ENCODE measurements at regions not wholly inside any gene's neighbourhood (a gene's known extent, or its start where the extent isn't known, plus 50 kb on each side); places are given as distances from the start of the nearest gene placed in this dataset.

- in situ Hi-C loops (cut with MboI; ENCODE audit: low sequenced_read_pairs) = no loop called here
- Histone ChIP-seq H3K4me1 (peaks cover 6% of the 10 kb centered on the region), H3K27me3 (ENCODE audit: low read depth) (no peaks in the 10 kb centered on the region), H3K4me3 (no peak overlapping the region), H3K9me3 (no peaks in the 10 kb centered on the region; the same call in 1 of the 2 replicates), H3K36me3 (replicated peaks) (no peaks in the 10 kb centered on the region)
- no peak for DNase-seq (ENCODE audit: low spot score in 2 of 2)
These were observed 244.8 kb downstream of the ACTR3B start for GRCh38 chr7:153004341-153004740.

- Histone ChIP-seq H3K4me3 (no peak overlapping the region), H3K36me3 (replicated peaks) (no peaks in the 10 kb centered on the region), H3K9me3 (no peaks in the 10 kb centered on the region; the same call in 1 of the 2 replicates), H3K27me3 (ENCODE audit: low read depth) (no peaks in the 10 kb centered on the region), H3K4me1 (peaks cover 6% of the 10 kb centered on the region)
- in situ Hi-C loops (cut with MboI; ENCODE audit: low sequenced_read_pairs) = no loop called here
- DNase-seq (ENCODE audit: low spot score in 2 of 2) = no peak
These were observed 246.3 kb downstream of the ACTR3B start for GRCh38 chr7:153005750-153006435.

DNA sequence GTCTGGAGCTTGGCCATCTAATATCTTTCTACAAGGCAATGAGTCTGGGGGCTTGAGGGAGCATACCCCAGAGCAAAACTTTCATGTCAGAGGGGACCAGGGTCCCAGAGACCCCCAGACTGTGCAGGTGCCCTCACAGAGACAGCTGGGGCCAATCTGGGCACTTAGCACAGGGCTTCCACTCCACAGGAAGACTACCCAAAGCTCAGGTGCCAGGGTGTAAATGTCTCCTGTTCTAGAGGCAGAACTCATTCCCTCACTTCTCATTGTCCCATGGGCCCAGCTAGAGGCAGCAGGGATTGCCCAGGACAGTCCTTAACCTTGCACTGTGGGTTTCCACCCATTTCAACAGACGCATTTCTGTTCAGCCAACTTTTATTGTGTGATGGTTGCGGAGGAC lies 246.9 kb downstream of the ACTR3B start:
- no peak for DNase-seq (ENCODE audit: low spot score in 2 of 2)
- Histone ChIP-seq H3K9me3 (no peaks in the 10 kb centered on the region; the same call in 1 of the 2 replicates), H3K36me3 (replicated peaks) (no peaks in the 10 kb centered on the region), H3K27me3 (ENCODE audit: low read depth) (no peaks in the 10 kb centered on the region), H3K4me1 (peaks cover 6% of the 10 kb centered on the region), H3K4me3 (no peak overlapping the region)
- in situ Hi-C loops (cut with MboI; ENCODE audit: low sequenced_read_pairs) = no loop called here

GRCh38 chr7:153006911-153007310 lies 247.4 kb downstream of the ACTR3B start:
- DNase-seq (ENCODE audit: low spot score in 2 of 2) = no peak
- H3K9me3 ChIP-seq = no peaks in the 10 kb centered on the region
- H3K36me3 ChIP-seq (replicated peaks) = no peaks in the 10 kb centered on the region
- in situ Hi-C loops (cut with MboI; ENCODE audit: low sequenced_read_pairs) = no loop called here
- no peaks in the 10 kb centered on the region for H3K27me3 ChIP-seq (ENCODE audit: low read depth)
- no peak overlapping the region for H3K4me3 ChIP-seq
- peaks cover 6% of the 10 kb centered on the region for H3K4me1 ChIP-seq

GRCh38 chr7:153010416-153010815 lies 250.9 kb downstream of the ACTR3B start:
- no peak overlapping the region for H3K4me3 ChIP-seq
- no peaks in the 10 kb centered on the region for H3K9me3 ChIP-seq
- H3K36me3 ChIP-seq (replicated peaks) = no peaks in the 10 kb centered on the region
- peaks cover 6% of the 10 kb centered on the region for H3K4me1 ChIP-seq
- no peaks in the 10 kb centered on the region for H3K27me3 ChIP-seq (ENCODE audit: low read depth)
- in situ Hi-C loops (cut with MboI; ENCODE audit: low sequenced_read_pairs) = no loop called here
- no peak for DNase-seq (ENCODE audit: low spot score in 2 of 2)

DNA sequence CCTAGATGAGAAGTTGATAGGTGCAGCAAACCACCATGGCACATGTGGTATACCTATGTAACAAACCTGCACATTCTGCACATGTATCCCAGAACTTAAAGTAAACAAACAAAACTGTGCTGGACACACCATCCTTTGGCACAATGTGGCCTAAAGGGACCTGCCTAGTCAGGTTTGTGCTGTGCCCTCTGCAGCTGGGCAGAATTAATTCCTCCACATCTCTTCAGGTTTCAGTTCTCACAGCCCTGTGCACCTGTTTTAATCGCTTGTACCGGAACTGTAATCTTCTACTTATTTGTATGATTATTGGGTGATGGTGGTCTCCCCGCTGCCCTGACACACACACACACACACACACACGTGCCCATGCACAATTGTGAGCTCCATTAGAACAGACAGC lies 252.7 kb downstream of the ACTR3B start:
- DNase-seq (ENCODE audit: low spot score in 2 of 2) = no peak
- H3K27me3 ChIP-seq (ENCODE audit: low read depth) = no peaks in the 10 kb centered on the region
- H3K4me1 ChIP-seq = no peaks in the 10 kb centered on the region
- in situ Hi-C loops (cut with MboI; ENCODE audit: low sequenced_read_pairs) = no loop called here
- no peaks in the 10 kb centered on the region for H3K36me3 ChIP-seq (replicated peaks)
- no peak overlapping the region for H3K4me3 ChIP-seq
- no peaks in the 10 kb centered on the region for H3K9me3 ChIP-seq

- H3K9me3 ChIP-seq = no peaks in the 10 kb centered on the region
- H3K4me3 ChIP-seq = no peak overlapping the region
- DNase-seq (ENCODE audit: low spot score in 2 of 2) = no peak
- in situ Hi-C loops (cut with MboI; ENCODE audit: low sequenced_read_pairs) = no loop called here
- no peaks in the 10 kb centered on the region for H3K36me3 ChIP-seq (replicated peaks)
- no peaks in the 10 kb centered on the region for H3K27me3 ChIP-seq (ENCODE audit: low read depth)
- H3K4me1 ChIP-seq = no peaks in the 10 kb centered on the region
These were observed 257.7 kb downstream of the ACTR3B start for GRCh38 chr7:153017223-153017622.

- no peak overlapping the region for H3K4me3 ChIP-seq
- no peaks in the 10 kb centered on the region for H3K36me3 ChIP-seq (replicated peaks)
- no peak for DNase-seq (ENCODE audit: low spot score in 2 of 2)
- H3K27me3 ChIP-seq (ENCODE audit: low read depth) = no peaks in the 10 kb centered on the region
- in situ Hi-C loops (cut with MboI; ENCODE audit: low sequenced_read_pairs) = no loop called here
- no peaks in the 10 kb centered on the region for H3K9me3 ChIP-seq
- H3K4me1 ChIP-seq = no peaks in the 10 kb centered on the region
These were observed 262.0 kb downstream of the ACTR3B start for GRCh38 chr7:153021542-153021941.

DNA sequence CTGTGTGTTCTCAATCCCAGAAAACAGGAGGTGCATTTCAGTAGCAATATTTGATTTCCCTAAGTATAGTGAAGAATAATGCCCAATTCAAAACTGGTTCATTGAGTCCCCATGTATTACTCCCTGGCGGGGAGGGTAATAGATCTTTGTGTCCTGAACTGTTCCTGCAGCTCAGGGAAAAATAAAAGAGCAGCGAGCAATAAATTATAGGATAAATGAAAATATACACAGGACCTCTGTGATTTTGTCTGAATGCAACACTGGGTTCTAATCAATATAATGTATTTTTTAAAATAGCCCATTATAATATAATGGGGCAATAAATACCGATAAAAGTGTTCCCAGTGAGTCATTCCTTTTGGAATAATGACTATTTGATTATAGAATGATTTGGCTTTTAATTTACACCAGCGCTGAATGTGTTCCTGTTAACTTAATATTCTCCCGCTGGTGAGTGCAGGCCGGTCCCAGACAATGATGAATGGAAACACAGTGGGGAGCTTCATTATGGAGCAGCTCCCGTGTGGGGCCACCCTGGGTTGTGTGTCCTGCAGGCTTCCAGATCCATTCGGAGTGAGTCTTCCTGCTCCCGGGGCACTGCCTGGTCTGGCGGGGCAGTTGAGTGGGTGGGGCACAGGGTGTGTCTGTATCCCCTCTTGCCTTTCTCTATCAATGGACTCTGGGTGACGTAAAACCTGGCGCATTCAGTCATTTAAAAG lies 263.1 kb downstream of the ACTR3B start:
- in situ Hi-C loops (cut with MboI; ENCODE audit: low sequenced_read_pairs) = no loop called here
- Histone ChIP-seq H3K4me3 (no peak overlapping the region), H3K27me3 (ENCODE audit: low read depth) (no peaks in the 10 kb centered on the region), H3K9me3 (no peaks in the 10 kb centered on the region), H3K4me1 (no peaks in the 10 kb centered on the region), H3K36me3 (replicated peaks) (no peaks in the 10 kb centered on the region)
- DNase-seq (ENCODE audit: low spot score in 2 of 2) = no peak

DNA sequence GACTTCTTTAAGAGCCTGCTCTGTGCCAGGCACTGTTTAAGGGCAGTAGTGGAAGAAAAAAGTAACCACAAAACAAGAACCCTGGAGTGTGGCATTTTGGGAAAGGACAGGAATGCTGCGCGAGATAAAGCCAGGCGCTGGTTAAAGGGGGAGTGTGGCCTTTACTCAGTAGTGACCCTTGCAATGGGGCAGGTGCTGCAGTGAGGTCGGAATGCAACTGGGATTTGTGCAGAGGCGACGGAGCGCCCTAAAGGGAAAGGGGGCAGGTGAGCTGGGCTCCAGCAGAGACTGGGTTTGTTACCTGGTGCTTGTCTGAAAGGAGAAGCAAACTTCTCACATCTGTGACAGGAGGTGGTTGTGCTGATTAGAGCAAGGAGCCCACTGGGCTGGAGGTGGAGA lies 263.6 kb downstream of the ACTR3B start:
- Histone ChIP-seq H3K27me3 (ENCODE audit: low read depth) (no peaks in the 10 kb centered on the region), H3K9me3 (no peaks in the 10 kb centered on the region), H3K4me3 (no peak overlapping the region), H3K36me3 (replicated peaks) (no peaks in the 10 kb centered on the region), H3K4me1 (no peaks in the 10 kb centered on the region)
- DNase-seq (ENCODE audit: low spot score in 2 of 2) = no peak
- in situ Hi-C loops (cut with MboI; ENCODE audit: low sequenced_read_pairs) = no loop called here

DNA sequence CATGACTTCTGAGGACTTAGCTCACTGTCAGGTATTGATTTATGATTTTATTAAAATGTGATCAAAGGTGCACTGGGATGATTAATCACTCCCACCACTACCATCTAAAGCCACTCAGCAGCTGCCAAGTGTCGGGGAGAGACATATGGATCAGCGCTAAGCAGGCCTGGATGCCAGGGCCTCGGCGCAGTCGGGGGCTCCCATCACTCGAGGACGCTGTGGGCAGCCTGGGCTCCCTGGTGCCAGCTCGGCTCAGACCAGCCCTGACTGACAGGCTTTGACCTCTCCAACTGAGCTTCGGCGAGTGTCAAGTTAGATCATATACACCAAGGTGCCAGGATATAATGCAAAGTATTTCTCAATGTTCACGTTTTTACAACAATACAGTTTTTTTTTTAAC lies 267.7 kb downstream of the ACTR3B start:
- DNase-seq (ENCODE audit: low spot score in 2 of 2) = no peak
- no peaks in the 10 kb centered on the region for H3K9me3 ChIP-seq
- H3K27me3 ChIP-seq (ENCODE audit: low read depth) = no peaks in the 10 kb centered on the region
- in situ Hi-C loops (cut with MboI; ENCODE audit: low sequenced_read_pairs) = no loop called here
- H3K4me3 ChIP-seq = no peak overlapping the region
- H3K4me1 ChIP-seq = no peaks in the 10 kb centered on the region
- no peaks in the 10 kb centered on the region for H3K36me3 ChIP-seq (replicated peaks)

DNA sequence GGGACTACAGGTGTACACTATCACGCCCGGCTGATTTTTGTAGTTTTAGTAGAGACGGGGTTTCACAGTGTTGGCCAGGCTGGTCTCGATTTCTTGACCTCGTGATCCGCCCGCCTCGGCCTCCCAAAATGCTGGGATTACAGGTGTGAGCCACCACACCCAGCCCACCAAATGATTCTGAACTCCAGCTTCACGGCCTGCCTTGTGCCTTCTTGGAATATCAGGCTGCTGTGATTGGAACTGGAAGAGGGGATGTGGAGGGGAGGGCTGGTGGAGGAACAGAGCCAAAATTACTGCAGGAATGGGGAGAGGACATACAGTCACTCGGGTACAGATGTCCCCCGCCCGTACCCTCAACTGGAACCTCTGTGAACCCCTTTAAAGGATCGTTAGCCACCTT lies 268.4 kb downstream of the ACTR3B start:
- DNase-seq (ENCODE audit: low spot score in 2 of 2) = no peak
- H3K4me3 ChIP-seq = no peak overlapping the region
- H3K36me3 ChIP-seq (replicated peaks) = no peaks in the 10 kb centered on the region
- no peaks in the 10 kb centered on the region for H3K4me1 ChIP-seq
- in situ Hi-C loops (cut with MboI; ENCODE audit: low sequenced_read_pairs) = no loop called here
- no peaks in the 10 kb centered on the region for H3K9me3 ChIP-seq
- H3K27me3 ChIP-seq (ENCODE audit: low read depth) = no peaks in the 10 kb centered on the region

DNA sequence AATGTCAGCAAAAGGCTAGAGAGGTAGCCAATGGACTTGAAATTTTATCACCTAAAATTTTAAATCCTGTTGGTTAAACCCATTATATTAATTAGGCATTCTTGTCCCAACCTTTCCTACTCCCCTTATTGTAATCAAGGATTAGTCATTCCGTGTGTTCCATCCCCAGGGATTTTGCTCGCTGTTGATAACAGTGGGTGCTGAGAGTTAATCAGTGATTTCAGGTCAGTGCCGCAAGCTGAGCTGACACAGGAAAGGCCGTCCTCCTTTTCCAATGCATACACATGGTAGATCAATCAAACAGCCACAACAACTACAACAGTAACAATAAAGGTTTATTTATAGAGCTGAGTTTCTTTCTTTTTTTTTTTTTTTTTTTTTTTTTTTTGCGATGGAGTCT lies 271.4 kb downstream of the ACTR3B start:
- in situ Hi-C loops (cut with MboI; ENCODE audit: low sequenced_read_pairs) = no loop called here
- Histone ChIP-seq H3K4me1 (no peaks in the 10 kb centered on the region), H3K36me3 (replicated peaks) (no peaks in the 10 kb centered on the region), H3K4me3 (no peak overlapping the region), H3K27me3 (ENCODE audit: low read depth) (no peaks in the 10 kb centered on the region), H3K9me3 (no peaks in the 10 kb centered on the region)
- no peak for DNase-seq (ENCODE audit: low spot score in 2 of 2)

- Histone ChIP-seq H3K36me3 (replicated peaks) (no peaks in the 10 kb centered on the region), H3K9me3 (no peaks in the 10 kb centered on the region), H3K4me3 (no peak overlapping the region), H3K27me3 (ENCODE audit: low read depth) (no peaks in the 10 kb centered on the region), H3K4me1 (no peaks in the 10 kb centered on the region)
- in situ Hi-C loops (cut with MboI; ENCODE audit: low sequenced_read_pairs) = no loop called here
- no peak for DNase-seq (ENCODE audit: low spot score in 2 of 2)
These were observed 275.2 kb downstream of the ACTR3B start for GRCh38 chr7:153034791-153035190.

All from HAP-1 (cell line).